LNCaP clone FGC (cell line): ENCODE measurements at regions not wholly inside any gene's neighbourhood (a gene's known extent, or its start where the extent isn't known, plus 50 kb on each side); places are given as distances from the start of the nearest gene placed in this dataset.
"Not testable (repeated sequence)": the region's sequence is repeated elsewhere in the genome, so short reads cannot be mapped to it uniquely, and the experiment has no call there.

Source experiments
- DNase-seq: peaks from one replicate; pipeline ENCODE4 v3.0.0-alpha.2; 2011; ENCODE audit warnings: low read depth
- H3K4me3 ChIP-seq: 2 replicates; pipeline ENCODE4 v1.5.1; 2011; ENCODE audit warnings: mild to moderate bottlenecking, low read depth, low read length, control low read depth
- TF ChIP-seq, protein P1 (sequence below): IDR thresholded peaks from 2 replicates; pipeline ENCODE4 v1.5.1; 2012; ENCODE audit warnings: mild to moderate bottlenecking; ENCODE audit not compliant: control insufficient read depth, insufficient read depth; ENCODE audit errors: extremely low read depth

GRCh38 chr2:2896643-2897042 lies 481.0 kb downstream of the EIPR1 start:
- no peak overlapping the region for H3K4me3 ChIP-seq
- DNase-seq = no peak
- TF ChIP-seq, protein P1, sequence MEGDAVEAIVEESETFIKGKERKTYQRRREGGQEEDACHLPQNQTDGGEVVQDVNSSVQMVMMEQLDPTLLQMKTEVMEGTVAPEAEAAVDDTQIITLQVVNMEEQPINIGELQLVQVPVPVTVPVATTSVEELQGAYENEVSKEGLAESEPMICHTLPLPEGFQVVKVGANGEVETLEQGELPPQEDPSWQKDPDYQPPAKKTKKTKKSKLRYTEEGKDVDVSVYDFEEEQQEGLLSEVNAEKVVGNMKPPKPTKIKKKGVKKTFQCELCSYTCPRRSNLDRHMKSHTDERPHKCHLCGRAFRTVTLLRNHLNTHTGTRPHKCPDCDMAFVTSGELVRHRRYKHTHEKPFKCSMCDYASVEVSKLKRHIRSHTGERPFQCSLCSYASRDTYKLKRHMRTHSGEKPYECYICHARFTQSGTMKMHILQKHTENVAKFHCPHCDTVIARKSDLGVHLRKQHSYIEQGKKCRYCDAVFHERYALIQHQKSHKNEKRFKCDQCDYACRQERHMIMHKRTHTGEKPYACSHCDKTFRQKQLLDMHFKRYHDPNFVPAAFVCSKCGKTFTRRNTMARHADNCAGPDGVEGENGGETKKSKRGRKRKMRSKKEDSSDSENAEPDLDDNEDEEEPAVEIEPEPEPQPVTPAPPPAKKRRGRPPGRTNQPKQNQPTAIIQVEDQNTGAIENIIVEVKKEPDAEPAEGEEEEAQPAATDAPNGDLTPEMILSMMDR = no peak

DNA sequence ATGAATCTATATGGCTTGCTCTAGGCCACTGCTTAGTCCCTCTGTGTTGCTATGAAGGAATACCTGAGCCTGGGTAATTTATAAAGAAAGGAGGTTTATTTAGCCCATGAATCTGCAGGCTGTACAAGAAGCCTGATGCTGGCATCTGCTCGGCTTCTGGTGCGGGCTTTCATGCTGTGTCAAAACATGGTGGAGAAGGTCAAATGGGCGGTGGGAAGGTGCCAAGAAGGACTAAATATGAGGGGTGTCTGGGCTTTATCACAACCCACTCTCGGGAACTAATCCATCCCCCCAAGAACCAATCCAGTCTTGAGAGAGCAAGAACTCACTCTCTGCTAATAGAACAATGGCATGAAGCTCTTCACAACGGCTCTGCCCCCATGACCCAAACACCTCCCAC lies 481.6 kb downstream of the EIPR1 start:
- no peak overlapping the region for H3K4me3 ChIP-seq
- DNase-seq = no peak
- TF ChIP-seq, protein P1 = no peak

GRCh38 chr2:2894011-2894410 lies 483.6 kb downstream of the EIPR1 start:
- H3K4me3 ChIP-seq, DNase-seq: not testable (repeated sequence)

GRCh38 chr2:2892892-2893291 lies 484.7 kb downstream of the EIPR1 start:
- no peak for DNase-seq
- TF ChIP-seq, protein P1 = no peak

DNA sequence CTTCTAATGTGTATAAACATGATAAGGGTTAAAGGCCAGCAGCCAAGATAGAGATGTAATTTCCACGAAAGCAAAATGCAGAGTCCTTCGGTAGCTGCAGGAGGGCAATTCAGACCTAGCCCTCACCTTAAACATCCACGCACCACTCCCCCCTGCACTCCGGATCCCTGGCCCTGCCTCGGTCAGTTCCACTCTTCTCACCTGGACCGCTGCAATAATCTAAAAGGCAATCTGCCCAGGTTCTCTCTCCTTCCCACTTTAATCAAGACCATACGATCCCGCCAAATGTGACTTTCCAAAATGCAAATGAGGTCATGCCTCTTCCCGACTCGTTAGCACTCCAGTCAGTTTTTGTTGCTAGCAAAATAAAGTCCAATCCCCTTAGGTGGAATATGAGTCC lies 485.2 kb downstream of the EIPR1 start:
- no peak for DNase-seq
- TF ChIP-seq, protein P1 = no peak
- no peak overlapping the region for H3K4me3 ChIP-seq

More at GRCh38 chr2:2892892-2893291, 484.7 kb downstream of the EIPR1 start:
- no peak overlapping the region for H3K4me3 ChIP-seq

- no peak overlapping the region for H3K4me3 ChIP-seq
- no peak for DNase-seq
- TF ChIP-seq, protein P1 = no peak
Observed at GRCh38 chr2:2890901-2891300, 486.7 kb downstream of the EIPR1 start.

DNA sequence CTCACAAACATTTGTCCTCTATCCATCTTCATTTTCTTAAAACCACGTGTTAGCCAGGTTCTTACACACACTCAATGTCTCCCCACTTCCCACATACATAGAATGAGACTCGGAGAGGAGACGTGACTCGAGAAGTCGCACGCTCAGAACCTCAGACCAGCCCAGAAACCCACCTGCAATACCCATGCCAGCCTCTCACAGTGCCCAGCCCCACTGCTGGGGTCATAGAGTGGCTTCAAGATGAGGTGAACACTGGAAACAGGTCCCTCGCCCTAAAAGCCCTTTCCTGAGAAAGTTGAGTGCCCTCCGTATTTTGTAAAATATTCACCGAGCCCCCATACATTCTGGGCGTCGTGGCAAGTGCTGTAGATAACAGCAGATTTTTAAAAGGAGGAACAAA lies 487.4 kb downstream of the EIPR1 start:
- TF ChIP-seq, protein P1 = no peak
- H3K4me3 ChIP-seq = no peak overlapping the region
- DNase-seq = no peak
